A172 (cell line): ENCODE measurements at regions not wholly inside any gene's neighbourhood (a gene's known extent, or its start where the extent isn't known, plus 50 kb on each side); places are given as distances from the start of the nearest gene placed in this dataset.
"Not testable (repeated sequence)": the region's sequence is repeated elsewhere in the genome, so short reads cannot be mapped to it uniquely, and the experiment has no call there.

Experiments
- DNase-seq: peaks from one replicate; pipeline ENCODE4 v3.0.0-alpha.2; 2015; ENCODE audit warnings: low spot score

- DNase-seq: no peak
Observed at GRCh38 chr18:65287652-65288051, 463.2 kb upstream of the CDH7 start.

- DNase-seq: no peak
Observed at GRCh38 chr18:65282096-65282495, 468.7 kb upstream of the CDH7 start.

GRCh38 chr18:65279668-65280305 is 471.0 kb upstream of the CDH7 start:
- no peak for DNase-seq

- no peak for DNase-seq
Observed at GRCh38 chr18:65278939-65279667, 471.7 kb upstream of the CDH7 start.

GRCh38 chr18:65269375-65269774 is 481.4 kb upstream of the CDH7 start:
- DNase-seq: no peak

GRCh38 chr18:65265761-65266160 is 485.1 kb upstream of the CDH7 start:
- DNase-seq: no peak

- DNase-seq: no peak
Observed at GRCh38 chr18:65260030-65260429, 490.8 kb upstream of the CDH7 start.

GRCh38 chr18:65259403-65259802 is 491.4 kb upstream of the CDH7 start:
- DNase-seq: no peak

- no peak for DNase-seq
Observed at GRCh38 chr18:65257149-65257548, 493.7 kb upstream of the CDH7 start.

- no peak for DNase-seq
Observed at GRCh38 chr18:65255417-65255816, 495.4 kb upstream of the CDH7 start.

- no peak for DNase-seq
Observed at GRCh38 chr18:65239787-65240186, 511.0 kb upstream of the CDH7 start.

GRCh38 chr18:65235966-65236624 is 514.7 kb upstream of the CDH7 start:
- DNase-seq: peak; percentile 12

- DNase-seq: no peak
Observed at GRCh38 chr18:65230311-65230710, 520.5 kb upstream of the CDH7 start.

GRCh38 chr18:65227970-65228369 is 522.8 kb upstream of the CDH7 start:
- no peak for DNase-seq

GRCh38 chr18:65221736-65222135 is 529.1 kb upstream of the CDH7 start:
- no peak for DNase-seq

GRCh38 chr18:65221115-65221514 is 529.7 kb upstream of the CDH7 start:
- no peak for DNase-seq

GRCh38 chr18:65215865-65216466 is 534.8 kb upstream of the CDH7 start:
- DNase-seq: no peak

- DNase-seq: no peak
Observed at GRCh38 chr18:65214456-65214855, 536.4 kb upstream of the CDH7 start.

- DNase-seq: no peak
Observed at GRCh38 chr18:65206551-65207260, 544.1 kb upstream of the CDH7 start.

- DNase-seq: no peak
Observed at GRCh38 chr18:65202091-65202490, 548.7 kb upstream of the CDH7 start.

- DNase-seq: no peak
Observed at GRCh38 chr18:65175681-65176080, 575.1 kb upstream of the CDH7 start.

- not testable (repeated sequence) for DNase-seq
Observed at GRCh38 chr18:65162086-65162485, 588.7 kb upstream of the CDH7 start.
